Esophagus squamous epithelium (tissue), 4 donors: ENCODE measurements at regions not wholly inside any gene's neighbourhood (a gene's known extent, or its start where the extent isn't known, plus 50 kb on each side); places are given as distances from the start of the nearest gene placed in this dataset.

Source experiments
- POLR2A ChIP-seq, 4 donors: fragments of 450-650 bp; IDR thresholded peaks; one replicate each; pipeline ENCODE4 v1.6.1; 2017; ENCODE audit warnings: antibody characterized with exemption in 4 of 4, mild to moderate bottlenecking in 4 of 4, moderate library complexity in 3 of 4
- TF ChIP-seq, protein P1 (sequence below), 6 experiments: fragments of 450-650 bp in 4 of 6; fragments of 200-600 bp in 2 of 6; sonication (generic) in 2 of 6; IDR thresholded peaks; one replicate each; pipeline ENCODE4 v1.5.1; 2016 to 2019; ENCODE audit warnings: antibody characterized with exemption in 6 of 6, mild to moderate bottlenecking in 4 of 6, moderate library complexity in 4 of 6

GRCh38 chr10:28217848-28218247, 85.0 kb downstream of the MPP7 start:
- no peak for TF ChIP-seq POLR2A (IDR thresholded peaks at IDR 0.05)
- TF ChIP-seq, protein P1, sequence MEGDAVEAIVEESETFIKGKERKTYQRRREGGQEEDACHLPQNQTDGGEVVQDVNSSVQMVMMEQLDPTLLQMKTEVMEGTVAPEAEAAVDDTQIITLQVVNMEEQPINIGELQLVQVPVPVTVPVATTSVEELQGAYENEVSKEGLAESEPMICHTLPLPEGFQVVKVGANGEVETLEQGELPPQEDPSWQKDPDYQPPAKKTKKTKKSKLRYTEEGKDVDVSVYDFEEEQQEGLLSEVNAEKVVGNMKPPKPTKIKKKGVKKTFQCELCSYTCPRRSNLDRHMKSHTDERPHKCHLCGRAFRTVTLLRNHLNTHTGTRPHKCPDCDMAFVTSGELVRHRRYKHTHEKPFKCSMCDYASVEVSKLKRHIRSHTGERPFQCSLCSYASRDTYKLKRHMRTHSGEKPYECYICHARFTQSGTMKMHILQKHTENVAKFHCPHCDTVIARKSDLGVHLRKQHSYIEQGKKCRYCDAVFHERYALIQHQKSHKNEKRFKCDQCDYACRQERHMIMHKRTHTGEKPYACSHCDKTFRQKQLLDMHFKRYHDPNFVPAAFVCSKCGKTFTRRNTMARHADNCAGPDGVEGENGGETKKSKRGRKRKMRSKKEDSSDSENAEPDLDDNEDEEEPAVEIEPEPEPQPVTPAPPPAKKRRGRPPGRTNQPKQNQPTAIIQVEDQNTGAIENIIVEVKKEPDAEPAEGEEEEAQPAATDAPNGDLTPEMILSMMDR (IDR thresholded peaks at IDR 0.05): no peak
